Sigmoid colon (tissue), 6 donors: ENCODE measurements at regions not wholly inside any gene's neighbourhood (a gene's known extent, or its start where the extent isn't known, plus 50 kb on each side); places are given as distances from the start of the nearest gene placed in this dataset.

Experiments
- DNase-seq: peaks from one replicate; pipeline ENCODE4 v3.0.0-alpha.2; 2019
- H3K27ac ChIP-seq, 4 donors: fragments of 200-600 bp; sonication (generic); one replicate each; pipeline ENCODE4 v1.5.1; 2016 to 2019; ENCODE audit warnings: mild to moderate bottlenecking in 1 of 4
- H3K27me3 ChIP-seq, 3 donors: fragments of 200-600 bp; sonication (generic); one replicate each; pipeline ENCODE4 v1.5.1; 2019; ENCODE audit warnings: mild to moderate bottlenecking in 1 of 3
- H3K36me3 ChIP-seq, 4 donors: fragments of 200-600 bp; sonication (generic); one replicate each; pipeline ENCODE4 v1.5.1; 2016 to 2019
- H3K4me1 ChIP-seq, 4 donors: fragments of 200-600 bp; sonication (generic); one replicate each; pipeline ENCODE4 v1.5.1; 2017 to 2019
- H3K4me3 ChIP-seq, 4 donors: fragments of 200-600 bp; sonication (generic); one replicate each; pipeline ENCODE4 v1.5.1; 2017 to 2019; ENCODE audit warnings: mild to moderate bottlenecking in 2 of 4, moderate library complexity in 1 of 4
- H3K9me3 ChIP-seq, 4 donors: fragments of 200-600 bp in 3 of 4; sonication (generic) in 3 of 4; one replicate each; pipeline versions ENCODE4 v1.5.1 to v1.6.1; 2013 to 2019
- EP300 ChIP-seq, 4 donors: sonication (generic); formaldehyde crosslinking; IDR thresholded peaks; one replicate each; pipeline ENCODE4 v1.6.1; 2017; ENCODE audit warnings: antibody characterized with exemption in 4 of 4
- POLR2A ChIP-seq, 2 donors: fragments of 450-650 bp; IDR thresholded peaks; one replicate each; pipeline ENCODE4 v1.6.1; 2016; ENCODE audit warnings: antibody characterized with exemption in 2 of 2, mild to moderate bottlenecking in 2 of 2, moderate library complexity in 2 of 2
- POLR2AphosphoS5 ChIP-seq, 4 donors: sonication (generic); formaldehyde crosslinking; IDR thresholded peaks; one replicate each; pipeline ENCODE4 v1.6.1; 2017; ENCODE audit warnings: antibody characterized with exemption in 4 of 4
- WGBS, 2 donors: extraction: QIAGEN DNeasy Blood & Tissue Kit; methylation state at CpG; one replicate each; pipeline ENCODE4 v1.1.7; 2013; 5-methylcytosine and 5-hydroxymethylcytosine counted together
- intact Hi-C: fragments of 100-400 bp; cut with DNase I; formaldehyde crosslinking; loops from one replicate; pipeline ENCODE4 v1.15.1; 2023
- TF ChIP-seq, protein P1 (sequence below), 4 experiments: fragments of 450-650 bp in 3 of 4; fragments of 200-600 bp in 1 of 4; IDR thresholded peaks; one replicate each; pipeline ENCODE4 v1.5.1; 2016 to 2019; ENCODE audit warnings: antibody characterized with exemption in 4 of 4, mild to moderate bottlenecking in 3 of 4, moderate library complexity in 2 of 4
- donor health status: healthy with polysubstance abuse.
- donor health status: healthy.

GRCh38 chr9:96084331-96084734, 208.8 kb downstream of the ERCC6L2 start:
- 75 to 79% methylated on average over 4 of the region's 4 CpGs for WGBS, 2 donors

GRCh38 chr9:96082516-96083232, 207.2 kb downstream of the ERCC6L2 start:
- intact Hi-C loops = no loop called here
- DNase-seq = no peak
- H3K9me3 ChIP-seq = no peaks in the 10 kb centered on the region
- TF ChIP-seq, protein P1, sequence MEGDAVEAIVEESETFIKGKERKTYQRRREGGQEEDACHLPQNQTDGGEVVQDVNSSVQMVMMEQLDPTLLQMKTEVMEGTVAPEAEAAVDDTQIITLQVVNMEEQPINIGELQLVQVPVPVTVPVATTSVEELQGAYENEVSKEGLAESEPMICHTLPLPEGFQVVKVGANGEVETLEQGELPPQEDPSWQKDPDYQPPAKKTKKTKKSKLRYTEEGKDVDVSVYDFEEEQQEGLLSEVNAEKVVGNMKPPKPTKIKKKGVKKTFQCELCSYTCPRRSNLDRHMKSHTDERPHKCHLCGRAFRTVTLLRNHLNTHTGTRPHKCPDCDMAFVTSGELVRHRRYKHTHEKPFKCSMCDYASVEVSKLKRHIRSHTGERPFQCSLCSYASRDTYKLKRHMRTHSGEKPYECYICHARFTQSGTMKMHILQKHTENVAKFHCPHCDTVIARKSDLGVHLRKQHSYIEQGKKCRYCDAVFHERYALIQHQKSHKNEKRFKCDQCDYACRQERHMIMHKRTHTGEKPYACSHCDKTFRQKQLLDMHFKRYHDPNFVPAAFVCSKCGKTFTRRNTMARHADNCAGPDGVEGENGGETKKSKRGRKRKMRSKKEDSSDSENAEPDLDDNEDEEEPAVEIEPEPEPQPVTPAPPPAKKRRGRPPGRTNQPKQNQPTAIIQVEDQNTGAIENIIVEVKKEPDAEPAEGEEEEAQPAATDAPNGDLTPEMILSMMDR (IDR thresholded peaks at IDR 0.05) = no peak
- TF ChIP-seq POLR2AphosphoS5 (IDR thresholded peaks at IDR 0.05) (no peak), POLR2A (IDR thresholded peaks at IDR 0.05) (no peak)
- no peak overlapping the region for H3K4me3 ChIP-seq
- no peaks in the 10 kb centered on the region for H3K27me3 ChIP-seq
- WGBS, 2 donors = 87 to 94% methylated on average over 15 of the region's 15 CpGs
- peaks cover 0 to 30% (median 21%) of the 10 kb centered on the region in 4 donors for H3K4me1 ChIP-seq
- no peaks in the 10 kb centered on the region for H3K36me3 ChIP-seq
- no peak overlapping the region for H3K27ac ChIP-seq

More at GRCh38 chr9:96084331-96084734, 208.8 kb downstream of the ERCC6L2 start:
- no peak for TF ChIP-seq EP300 (IDR thresholded peaks at IDR 0.05)
- TF ChIP-seq POLR2AphosphoS5 (IDR thresholded peaks at IDR 0.05) = no peak
- no peak for TF ChIP-seq POLR2A (IDR thresholded peaks at IDR 0.05)
- TF ChIP-seq, protein P1 (IDR thresholded peaks at IDR 0.05) = no peak
- H3K9me3 ChIP-seq = no peaks in the 10 kb centered on the region
- H3K27ac ChIP-seq = no peak overlapping the region
- DNase-seq = no peak
- intact Hi-C loops = no loop called here
- H3K36me3 ChIP-seq = no peaks in the 10 kb centered on the region
- H3K27me3 ChIP-seq = no peaks in the 10 kb centered on the region
- no peak overlapping the region for H3K4me3 ChIP-seq
- peaks cover 0 to 21% (median 14%) of the 10 kb centered on the region in 4 donors for H3K4me1 ChIP-seq

DNA sequence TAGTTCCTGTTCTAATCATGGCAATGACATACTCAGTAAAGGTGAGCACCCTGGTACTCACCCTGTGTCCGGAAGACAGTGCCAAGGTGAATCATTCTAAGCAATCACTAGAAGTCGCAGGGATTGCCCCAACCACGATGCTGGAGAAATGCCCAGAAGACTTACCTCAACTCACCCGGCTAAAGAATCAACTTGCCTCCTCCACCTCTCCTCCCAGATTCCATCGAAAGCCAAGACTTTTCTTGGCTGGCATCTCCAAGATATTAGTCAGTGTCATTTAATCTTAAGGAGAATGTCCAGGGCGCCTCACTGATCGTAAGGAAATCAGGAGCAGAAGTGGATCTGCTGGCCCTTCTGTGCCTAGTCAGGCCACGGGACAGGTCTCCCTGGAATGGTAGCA, 204.9 kb downstream of the ERCC6L2 start:
- Histone ChIP-seq H3K36me3 (no peaks in the 10 kb centered on the region), H3K9me3 (no peaks in the 10 kb centered on the region), H3K27me3 (no peaks in the 10 kb centered on the region), H3K4me1 (peaks cover 0 to 30% (median 21%) of the 10 kb centered on the region in 4 donors), H3K4me3 (peak overlapping the region in 1 of 4 donors; percentile 1), H3K27ac (peak overlapping the region; percentile 40 to 68 (median 64))
- TF ChIP-seq POLR2A (IDR thresholded peaks at IDR 0.05) = no peak
- TF ChIP-seq POLR2AphosphoS5 (IDR thresholded peaks at IDR 0.05) = peak; percentile 26 to 80 (median 56)
- TF ChIP-seq, protein P1 (IDR thresholded peaks at IDR 0.05) = no peak
- peak in 2 of 4 donors; percentile 14 to 32 for TF ChIP-seq EP300 (IDR thresholded peaks at IDR 0.05)
- peak; percentile 76 for DNase-seq
- 60 to 86% methylated on average over 8 of the region's 8 CpGs for WGBS, 2 donors
- intact Hi-C loops = no loop called here

DNA sequence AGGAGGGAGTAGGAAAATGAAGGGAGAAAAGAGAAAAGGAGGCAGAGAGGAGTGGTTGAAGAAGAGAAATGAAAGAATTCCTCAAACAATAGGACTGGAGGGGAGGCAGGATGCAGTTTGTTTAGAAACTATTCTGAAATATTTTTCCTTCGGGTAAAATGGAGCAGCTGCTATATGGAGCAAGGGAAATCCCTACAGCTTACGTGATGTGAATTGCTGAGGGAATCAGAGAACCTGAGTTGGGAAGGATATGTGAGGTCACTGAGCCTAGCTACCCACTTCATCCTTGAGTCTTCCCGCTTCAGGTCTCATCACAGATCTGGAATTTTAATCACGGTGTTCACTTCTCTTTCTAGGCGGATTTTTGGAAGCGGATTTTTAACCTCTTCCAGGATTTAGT, 204.3 kb downstream of the ERCC6L2 start:
- no peak for TF ChIP-seq POLR2A (IDR thresholded peaks at IDR 0.05)
- TF ChIP-seq EP300 (IDR thresholded peaks at IDR 0.05) = no peak
- TF ChIP-seq, protein P1 (IDR thresholded peaks at IDR 0.05) = no peak
- no peak for TF ChIP-seq POLR2AphosphoS5 (IDR thresholded peaks at IDR 0.05)
- Histone ChIP-seq H3K9me3 (no peaks in the 10 kb centered on the region), H3K27me3 (no peaks in the 10 kb centered on the region), H3K4me3 (peak overlapping the region in 1 of 4 donors; percentile 1), H3K4me1 (peaks cover 0 to 30% (median 21%) of the 10 kb centered on the region in 4 donors), H3K36me3 (no peaks in the 10 kb centered on the region), H3K27ac (peak overlapping the region; percentile 40 to 68 (median 64))
- DNase-seq = no peak
- intact Hi-C loops = no loop called here
- 80 to 89% methylated on average over 6 of the region's 6 CpGs for WGBS, 2 donors
